ENCODE measurements at regions not wholly inside any gene's neighbourhood (a gene's known extent, or its start where the extent isn't known, plus 50 kb on each side); places are given as distances from the start of the nearest gene placed in this dataset.
A peak's percentile ranks its signal among the peaks of the same experiment; 100 is the strongest.
"Not testable (repeated sequence)": the region's sequence is repeated elsewhere in the genome, so short reads cannot be mapped to it uniquely, and the experiment has no call there.

- no peak for DNase-seq (ENCODE audit: low spot score)
Measured at GRCh38 chr18:73544032-73544431, 603.6 kb downstream of the FBXO15 start.

DNA sequence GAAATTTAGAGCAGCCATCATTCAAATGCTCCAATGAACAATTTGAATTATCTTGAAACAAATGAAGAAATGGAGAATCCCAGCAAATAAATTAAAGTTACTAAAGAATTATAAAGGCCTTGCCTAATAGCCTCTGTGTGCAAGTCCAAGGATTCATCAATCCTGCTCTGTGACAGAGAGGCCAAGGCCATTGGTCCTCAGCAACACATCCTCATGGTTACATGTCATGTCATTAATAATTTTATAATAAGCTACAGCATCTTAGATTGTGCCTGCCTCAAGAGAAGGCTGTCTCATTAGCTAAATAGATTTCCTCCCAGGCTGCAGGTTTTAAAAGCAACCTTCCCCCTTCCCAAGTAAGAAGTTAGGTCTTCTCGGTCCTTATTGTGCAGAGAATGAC, 611.6 kb downstream of the FBXO15 start:
- DNase-seq (ENCODE audit: low spot score) = no peak

- no peak for DNase-seq (ENCODE audit: low spot score)
Measured at GRCh38 chr18:73535189-73535588, 612.4 kb downstream of the FBXO15 start.

DNA sequence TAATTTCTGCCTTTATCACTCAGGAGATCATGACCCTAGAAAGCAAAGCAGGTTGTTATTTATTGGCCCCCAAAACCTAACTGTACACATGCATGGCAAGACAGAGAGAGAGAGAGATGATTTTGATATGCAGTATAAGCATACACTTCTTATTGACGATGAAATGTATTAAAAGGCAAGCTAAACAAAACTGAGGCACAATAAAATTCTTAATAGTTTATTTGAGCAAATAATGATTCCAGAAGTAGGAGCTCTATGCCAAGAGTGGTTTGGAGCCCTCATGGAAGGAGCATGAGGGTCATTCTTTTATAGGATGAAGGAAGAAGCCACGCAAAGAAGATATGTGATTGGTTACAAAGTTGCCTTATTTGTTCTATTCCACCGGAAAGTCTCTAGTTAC, 616.0 kb downstream of the FBXO15 start:
- no peak for DNase-seq (ENCODE audit: low spot score)

GRCh38 chr18:73528066-73528465, 619.6 kb downstream of the FBXO15 start:
- no peak for DNase-seq (ENCODE audit: low spot score)

DNA sequence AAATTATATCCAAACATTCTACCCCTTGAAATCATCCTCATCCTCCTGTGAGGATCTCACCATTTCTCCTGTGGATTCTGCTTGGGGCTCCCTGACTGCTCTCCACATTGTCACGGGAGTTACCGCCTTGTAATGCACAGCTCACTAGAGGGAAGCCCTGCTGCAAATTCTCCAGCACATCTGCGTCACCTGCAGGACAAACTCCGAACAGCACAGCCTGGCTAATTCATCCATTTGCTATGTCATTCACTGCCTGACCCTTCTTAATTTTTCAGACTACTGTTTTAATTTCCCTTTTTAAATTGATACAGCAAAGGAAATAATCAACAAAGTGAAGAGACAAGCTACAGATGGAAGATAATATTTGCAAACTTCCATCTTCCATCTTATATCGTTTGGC, 627.4 kb downstream of the FBXO15 start:
- DNase-seq (ENCODE audit: low spot score) = no peak

GRCh38 chr18:73516056-73516455, 631.6 kb downstream of the FBXO15 start:
- DNase-seq (ENCODE audit: low spot score) = not testable (repeated sequence)

- DNase-seq (ENCODE audit: low spot score) = no peak
Measured at GRCh38 chr18:73514449-73514848, 633.2 kb downstream of the FBXO15 start.

DNA sequence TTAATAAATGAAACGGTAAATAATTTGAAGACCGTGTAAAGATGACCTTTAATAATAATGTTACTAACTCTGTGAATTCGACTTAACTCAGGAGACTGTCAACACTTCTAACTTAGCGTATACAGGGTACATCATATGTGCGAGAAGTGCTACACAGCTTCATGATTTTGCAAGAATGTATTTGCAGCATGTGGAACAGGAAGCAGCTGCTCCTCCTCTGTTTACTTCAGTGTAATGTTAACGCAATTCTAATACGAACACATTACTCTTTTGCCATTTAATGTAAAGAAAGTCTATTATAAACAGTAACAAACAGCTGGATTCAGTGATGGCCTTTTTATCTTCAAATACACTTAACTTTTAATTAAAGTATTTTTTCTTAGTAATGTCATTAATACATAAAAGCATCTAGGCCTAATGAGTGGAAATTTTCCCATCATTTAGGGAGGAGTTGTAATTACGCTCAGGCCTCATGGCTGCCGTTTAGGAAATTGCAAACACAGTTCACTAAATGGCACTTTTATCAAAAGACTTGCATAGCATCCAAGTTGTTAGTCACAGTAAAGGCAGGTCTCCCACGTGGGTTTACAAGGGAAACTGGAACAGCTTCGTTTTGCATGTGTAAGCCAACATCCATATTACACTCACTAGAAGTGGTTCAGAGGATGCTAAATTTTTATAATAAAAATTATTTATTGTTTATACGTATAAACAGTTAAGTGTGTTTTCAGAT, 635.7 kb downstream of the FBXO15 start:
- no peak for DNase-seq (ENCODE audit: low spot score)

DNA sequence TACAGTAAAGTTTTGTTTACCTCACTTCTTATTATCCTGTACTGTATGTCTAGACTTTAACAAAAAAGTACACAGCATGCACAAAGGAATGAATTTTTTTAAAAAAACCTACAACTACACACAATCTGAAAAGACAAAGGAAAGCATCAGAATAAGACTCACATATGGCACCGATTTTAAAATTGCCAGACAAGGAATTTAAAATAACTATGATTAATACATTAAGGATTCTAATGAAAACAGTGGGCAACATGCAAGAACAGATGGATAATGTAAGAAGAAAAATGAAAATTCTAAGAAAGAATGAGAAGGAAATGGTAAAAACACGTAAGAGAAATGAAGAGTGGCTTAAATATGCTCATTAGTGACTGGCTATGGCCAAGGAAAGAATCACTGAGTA, 638.2 kb downstream of the FBXO15 start:
- DNase-seq (ENCODE audit: low spot score) = no peak

DNA sequence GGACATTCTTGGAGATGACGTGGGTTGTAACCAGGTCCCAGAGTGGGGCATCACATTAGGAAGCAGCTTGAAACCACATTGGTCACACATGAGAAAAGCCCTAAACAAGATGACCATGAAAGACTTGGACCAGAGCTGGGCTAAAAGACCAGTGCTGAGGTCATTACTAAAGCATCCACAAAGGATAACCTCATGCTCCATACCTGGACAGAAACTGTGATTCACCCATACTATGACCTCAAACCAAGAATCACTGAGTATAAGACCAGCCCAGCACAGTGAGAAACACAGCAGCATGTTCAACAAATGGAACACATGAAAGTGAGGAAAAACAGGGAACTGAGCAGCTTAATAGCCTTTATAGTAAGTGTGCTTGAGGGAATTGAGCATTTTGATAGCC, 635.5 kb upstream of the NETO1 start:
- no peak for DNase-seq (ENCODE audit: low spot score)

- DNase-seq (ENCODE audit: low spot score) = no peak
Measured at GRCh38 chr18:73487966-73488365, 620.2 kb upstream of the NETO1 start.

GRCh38 chr18:73485166-73485565, 617.4 kb upstream of the NETO1 start:
- DNase-seq (ENCODE audit: low spot score) = no peak

- no peak for DNase-seq (ENCODE audit: low spot score)
Measured at GRCh38 chr18:73482901-73483300, 615.1 kb upstream of the NETO1 start.

DNA sequence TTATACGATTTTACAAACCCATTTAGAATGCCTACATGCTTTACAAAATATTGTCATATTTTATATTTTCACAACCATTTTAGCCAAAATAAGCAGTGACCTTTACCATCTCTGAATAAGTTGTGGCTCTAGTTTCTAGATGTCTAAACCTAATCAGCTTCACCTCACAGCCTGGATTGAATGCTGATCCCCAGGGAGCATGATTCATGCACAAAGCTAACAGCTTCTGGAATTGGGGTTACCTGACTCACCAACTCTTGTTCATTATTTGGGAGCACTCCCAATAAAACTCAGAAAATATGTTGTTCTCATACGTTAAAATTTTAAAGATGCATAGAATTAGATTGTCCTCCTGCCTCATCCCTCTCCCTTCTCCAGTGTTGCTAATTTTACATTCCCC, 611.7 kb upstream of the NETO1 start:
- DNase-seq (ENCODE audit: low spot score) = no peak

DNA sequence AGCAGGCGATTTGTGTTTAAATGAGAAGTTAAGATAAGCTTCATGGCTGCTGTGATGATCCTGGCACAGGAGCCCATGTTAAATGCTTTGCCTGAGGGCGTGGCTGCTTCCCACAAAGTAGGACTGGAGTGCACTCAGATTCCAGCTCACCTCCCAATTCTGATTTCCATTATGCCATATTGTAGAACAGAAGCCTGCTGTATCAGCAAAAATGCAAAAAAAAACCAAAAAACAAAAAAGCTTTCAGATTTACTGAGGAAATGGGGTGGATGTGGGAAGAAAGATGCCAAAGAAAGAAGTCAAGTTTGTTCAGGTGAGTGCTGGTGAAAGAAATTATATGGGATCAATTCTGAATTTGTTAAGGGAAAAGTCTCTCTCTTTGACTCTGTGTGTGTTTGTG, 610.4 kb upstream of the NETO1 start:
- DNase-seq (ENCODE audit: low spot score) = no peak

GRCh38 chr18:73476031-73476430, 608.2 kb upstream of the NETO1 start:
- DNase-seq (ENCODE audit: low spot score) = peak; percentile 58

GRCh38 chr18:73462092-73462491, 594.3 kb upstream of the NETO1 start:
- DNase-seq (ENCODE audit: low spot score) = no peak

GRCh38 chr18:73461780-73462059, 593.9 kb upstream of the NETO1 start:
- DNase-seq (ENCODE audit: low spot score) = no peak

DNA sequence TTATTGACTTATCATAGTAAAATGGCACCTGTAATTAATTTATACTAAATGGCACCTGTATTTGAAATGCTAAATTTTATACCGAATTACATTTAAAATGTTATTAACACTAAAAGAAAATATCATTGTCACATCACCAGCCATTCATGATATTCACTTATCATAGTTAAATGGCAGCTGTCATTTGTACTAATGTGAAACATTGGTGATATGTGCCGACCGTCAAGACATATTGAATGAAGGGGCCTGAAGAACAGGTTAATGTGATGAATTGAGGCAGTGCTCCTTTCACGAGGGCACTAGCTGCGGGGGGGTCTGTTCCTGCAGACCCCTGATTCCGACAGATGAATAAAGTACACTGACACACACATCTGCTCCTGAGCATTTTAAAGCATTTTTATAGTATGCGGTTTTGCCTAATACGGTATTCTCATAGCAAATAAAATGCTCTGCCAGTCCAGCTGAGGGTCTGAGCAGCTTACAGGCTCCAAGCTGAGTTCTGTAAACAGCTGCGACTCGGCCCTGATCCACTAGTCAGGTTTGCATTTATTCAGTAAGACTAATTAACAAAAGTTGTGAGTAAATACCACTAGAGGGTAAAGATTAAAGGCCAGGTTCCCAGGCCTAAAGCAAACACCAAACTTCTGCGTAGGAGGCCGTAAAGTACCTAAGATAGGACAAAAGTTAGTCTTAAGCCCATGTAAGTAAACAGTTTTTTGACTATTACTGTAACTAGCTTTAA, 593.4 kb upstream of the NETO1 start:
- no peak for DNase-seq (ENCODE audit: low spot score)

GRCh38 chr18:73458186-73458964, 590.6 kb upstream of the NETO1 start:
- peak; percentile 1 for DNase-seq (ENCODE audit: low spot score)

DNA sequence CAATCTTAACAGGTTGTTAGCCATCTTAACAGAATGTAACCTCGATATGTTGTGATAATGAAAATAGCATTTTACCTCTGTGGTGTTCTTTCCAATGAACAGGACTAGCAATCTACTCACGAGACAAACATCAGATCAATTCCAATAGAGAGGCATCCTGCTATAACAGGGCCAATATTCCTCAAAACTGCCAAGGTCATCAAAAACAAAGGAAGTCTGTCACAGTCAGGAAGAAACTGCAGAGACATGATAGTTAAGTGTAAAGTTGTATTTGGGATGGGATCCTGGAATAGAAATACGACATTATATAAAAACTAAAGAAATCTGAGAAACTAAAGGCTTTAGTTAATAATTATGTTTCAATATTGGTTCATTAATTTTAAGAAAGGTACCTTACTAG, 588.9 kb upstream of the NETO1 start:
- no peak for DNase-seq (ENCODE audit: low spot score)

DNA sequence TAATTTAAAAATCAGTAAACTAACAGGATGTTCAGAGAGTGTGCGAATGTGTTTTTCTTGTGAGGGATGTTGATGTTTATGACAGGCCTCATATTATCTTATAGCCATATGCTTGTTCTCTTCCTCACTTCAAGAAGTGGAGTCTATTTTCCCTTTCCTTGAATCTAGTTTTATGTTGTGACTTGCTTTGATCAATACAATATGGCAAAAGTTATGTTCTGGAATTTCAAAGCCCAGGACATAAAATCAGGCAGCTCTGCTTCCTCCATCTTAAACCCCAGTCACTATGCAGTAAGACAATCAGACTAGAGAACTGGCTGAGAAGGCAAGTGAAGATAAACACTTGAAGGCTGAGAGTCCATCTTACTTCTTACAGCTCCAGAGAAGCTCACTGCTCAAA, 585.1 kb upstream of the NETO1 start:
- DNase-seq (ENCODE audit: low spot score) = no peak
